ENCODE measurements at regions not wholly inside any gene's neighbourhood (a gene's known extent, or its start where the extent isn't known, plus 50 kb on each side); places are given as distances from the start of the nearest gene placed in this dataset.

DNA sequence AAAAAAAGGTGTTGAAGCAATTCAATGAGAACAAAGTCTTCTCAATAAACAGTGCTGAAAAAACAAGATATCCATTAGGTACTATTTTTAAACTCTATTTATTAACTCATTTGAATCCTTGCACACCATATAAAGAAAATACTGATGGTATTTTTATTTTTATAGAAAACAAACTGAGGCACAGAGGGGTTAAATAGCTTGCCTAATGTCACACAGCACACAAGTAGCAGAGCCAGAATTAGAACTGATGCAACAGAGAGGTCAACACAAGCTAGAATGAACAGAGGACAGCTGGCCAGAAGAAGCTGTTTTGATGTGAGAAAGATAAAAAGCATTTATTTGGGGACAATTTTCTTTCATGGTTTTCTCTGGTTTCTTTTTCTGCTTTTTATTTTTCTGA lies 99.4 kb upstream of the RGPD4 start:
- Histone ChIP-seq H3K36me3 (ENCODE audit: insufficient read depth, low read length) (no peaks in the 10 kb centered on the region), H3K27ac (ENCODE audit: low read length) (no peak overlapping the region), H3K4me3 (ENCODE audit: low read depth in 1 of 2, low read length in 2 of 2) (no peak overlapping the region), H2AFZ (ENCODE audit: low read depth, low read length) (no peak overlapping the region), H3K9ac (ENCODE audit: low read depth, low read length) (no peak overlapping the region), H3K27me3 (ENCODE audit: insufficient read depth, low read length, poor library complexity) (no peaks in the 10 kb centered on the region), H3K4me1 (ENCODE audit: insufficient read depth, low read length) (no peaks in the 10 kb centered on the region), H3K79me2 (ENCODE audit: insufficient read depth, low read length) (no peaks in the 10 kb centered on the region), H3K4me2 (ENCODE audit: insufficient read depth, low read length) (no peak overlapping the region), H4K20me1 (ENCODE audit: insufficient read depth, low read length) (no peaks in the 10 kb centered on the region), H3K9me3 (ENCODE audit: insufficient read depth, low read length, severe bottlenecking) (no peaks in the 10 kb centered on the region)
- TF ChIP-seq CTCF (IDR thresholded peaks at IDR 0.05; ENCODE audit: borderline replicate concordance, extremely low read depth, low read length, poor library complexity, severe bottlenecking) = no peak
- TF ChIP-seq EZH2 (IDR thresholded peaks at IDR 0.05; ENCODE audit: borderline replicate concordance, low read depth, low read length, severe bottlenecking) = no peak
- ATAC-seq (ENCODE audit: insufficient read depth, low read depth) = no peak
- no peak for DNase-seq

GRCh38 chr2:107728586-107728985 lies 98.1 kb upstream of the RGPD4 start:
- H3K36me3 ChIP-seq (ENCODE audit: insufficient read depth, low read length) = no peaks in the 10 kb centered on the region
- H3K79me2 ChIP-seq (ENCODE audit: insufficient read depth, low read length) = no peaks in the 10 kb centered on the region
- TF ChIP-seq CTCF (IDR thresholded peaks at IDR 0.05; ENCODE audit: borderline replicate concordance, extremely low read depth, low read length, poor library complexity, severe bottlenecking) (no peak), EZH2 (IDR thresholded peaks at IDR 0.05; ENCODE audit: borderline replicate concordance, low read depth, low read length, severe bottlenecking) (no peak)
- no peak overlapping the region for H3K4me2 ChIP-seq (ENCODE audit: insufficient read depth, low read length)
- DNase-seq = no peak
- H3K27ac ChIP-seq (ENCODE audit: low read length) = no peak overlapping the region
- no peak overlapping the region for H2AFZ ChIP-seq (ENCODE audit: low read depth, low read length)
- H3K4me3 ChIP-seq (ENCODE audit: low read depth in 1 of 2, low read length in 2 of 2) = no peak overlapping the region
- H3K9ac ChIP-seq (ENCODE audit: low read depth, low read length) = no peak overlapping the region
- H4K20me1 ChIP-seq (ENCODE audit: insufficient read depth, low read length) = no peaks in the 10 kb centered on the region
- H3K9me3 ChIP-seq (ENCODE audit: insufficient read depth, low read length, severe bottlenecking) = no peaks in the 10 kb centered on the region
- H3K4me1 ChIP-seq (ENCODE audit: insufficient read depth, low read length) = no peaks in the 10 kb centered on the region
- no peak for ATAC-seq (ENCODE audit: insufficient read depth, low read depth)
- no peaks in the 10 kb centered on the region for H3K27me3 ChIP-seq (ENCODE audit: insufficient read depth, low read length, poor library complexity)

DNA sequence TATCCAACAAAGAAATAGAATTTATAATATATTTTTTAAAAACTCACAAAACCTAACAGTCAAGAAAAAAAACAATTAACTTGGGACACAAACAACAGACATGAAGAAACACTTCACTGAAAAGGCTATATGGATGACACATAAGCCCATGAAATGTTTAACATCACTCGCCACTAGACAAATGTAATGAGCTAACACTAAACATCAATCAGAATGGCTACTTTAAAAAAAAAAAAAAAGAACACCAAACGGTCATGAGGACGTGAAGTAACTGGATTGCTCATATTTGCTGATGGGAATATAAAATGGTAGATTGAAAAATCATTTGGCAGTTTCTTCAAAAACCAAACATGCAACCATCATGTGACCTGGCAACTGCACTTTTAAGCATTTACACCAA lies 97.3 kb upstream of the RGPD4 start:
- Histone ChIP-seq H3K9ac (ENCODE audit: low read depth, low read length) (no peak overlapping the region), H2AFZ (ENCODE audit: low read depth, low read length) (no peak overlapping the region), H4K20me1 (ENCODE audit: insufficient read depth, low read length) (no peaks in the 10 kb centered on the region), H3K27ac (ENCODE audit: low read length) (no peak overlapping the region), H3K79me2 (ENCODE audit: insufficient read depth, low read length) (no peaks in the 10 kb centered on the region), H3K4me2 (ENCODE audit: insufficient read depth, low read length) (no peak overlapping the region), H3K4me1 (ENCODE audit: insufficient read depth, low read length) (no peaks in the 10 kb centered on the region), H3K27me3 (ENCODE audit: insufficient read depth, low read length, poor library complexity) (no peaks in the 10 kb centered on the region), H3K36me3 (ENCODE audit: insufficient read depth, low read length) (no peaks in the 10 kb centered on the region), H3K4me3 (ENCODE audit: low read depth in 1 of 2, low read length in 2 of 2) (no peak overlapping the region), H3K9me3 (ENCODE audit: insufficient read depth, low read length, severe bottlenecking) (no peaks in the 10 kb centered on the region)
- no peak for TF ChIP-seq EZH2 (IDR thresholded peaks at IDR 0.05; ENCODE audit: borderline replicate concordance, low read depth, low read length, severe bottlenecking)
- no peak for TF ChIP-seq CTCF (IDR thresholded peaks at IDR 0.05; ENCODE audit: borderline replicate concordance, extremely low read depth, low read length, poor library complexity, severe bottlenecking)
- no peak for ATAC-seq (ENCODE audit: insufficient read depth, low read depth)
- DNase-seq = no peak

DNA sequence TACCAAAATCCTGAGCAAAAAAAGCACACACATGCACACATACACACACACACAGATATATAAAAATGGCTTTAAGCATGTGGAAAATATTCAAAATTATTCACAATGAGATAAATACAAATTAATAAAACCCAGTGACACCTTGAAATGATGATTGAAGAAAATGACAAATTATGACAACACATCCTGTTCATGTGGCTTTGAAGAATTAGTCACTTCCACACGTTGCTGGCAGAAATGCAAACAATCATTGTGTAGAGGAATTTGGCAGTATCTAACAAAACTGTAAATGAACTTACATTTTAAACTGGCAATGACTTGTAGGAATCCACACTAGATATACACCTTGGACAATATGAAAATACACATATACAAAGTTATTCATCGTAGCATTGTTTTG lies 95.8 kb upstream of the RGPD4 start:
- Histone ChIP-seq H3K4me2 (ENCODE audit: insufficient read depth, low read length) (no peak overlapping the region), H3K9ac (ENCODE audit: low read depth, low read length) (no peak overlapping the region), H4K20me1 (ENCODE audit: insufficient read depth, low read length) (no peaks in the 10 kb centered on the region), H2AFZ (ENCODE audit: low read depth, low read length) (no peak overlapping the region), H3K4me1 (ENCODE audit: insufficient read depth, low read length) (no peaks in the 10 kb centered on the region), H3K4me3 (ENCODE audit: low read depth in 1 of 2, low read length in 2 of 2) (no peak overlapping the region), H3K79me2 (ENCODE audit: insufficient read depth, low read length) (no peaks in the 10 kb centered on the region), H3K27me3 (ENCODE audit: insufficient read depth, low read length, poor library complexity) (no peaks in the 10 kb centered on the region), H3K9me3 (ENCODE audit: insufficient read depth, low read length, severe bottlenecking) (no peaks in the 10 kb centered on the region), H3K27ac (ENCODE audit: low read length) (no peak overlapping the region), H3K36me3 (ENCODE audit: insufficient read depth, low read length) (no peaks in the 10 kb centered on the region)
- no peak for DNase-seq
- ATAC-seq (ENCODE audit: insufficient read depth, low read depth) = no peak
- TF ChIP-seq EZH2 (IDR thresholded peaks at IDR 0.05; ENCODE audit: borderline replicate concordance, low read depth, low read length, severe bottlenecking) (no peak), CTCF (IDR thresholded peaks at IDR 0.05; ENCODE audit: borderline replicate concordance, extremely low read depth, low read length, poor library complexity, severe bottlenecking) (no peak)
